SK-N-DZ (cell line): ENCODE measurements at regions not wholly inside any gene's neighbourhood (a gene's known extent, or its start where the extent isn't known, plus 50 kb on each side); places are given as distances from the start of the nearest gene placed in this dataset.
A peak's percentile ranks its signal among the peaks of the same experiment; 100 is the strongest.
"Not testable (repeated sequence)": the region's sequence is repeated elsewhere in the genome, so short reads cannot be mapped to it uniquely, and the experiment has no call there.

Experiments
- DNase-seq: peaks from one replicate; pipeline ENCODE4 v3.0.0-alpha.2; 2015; ENCODE audit warnings: low spot score

DNA sequence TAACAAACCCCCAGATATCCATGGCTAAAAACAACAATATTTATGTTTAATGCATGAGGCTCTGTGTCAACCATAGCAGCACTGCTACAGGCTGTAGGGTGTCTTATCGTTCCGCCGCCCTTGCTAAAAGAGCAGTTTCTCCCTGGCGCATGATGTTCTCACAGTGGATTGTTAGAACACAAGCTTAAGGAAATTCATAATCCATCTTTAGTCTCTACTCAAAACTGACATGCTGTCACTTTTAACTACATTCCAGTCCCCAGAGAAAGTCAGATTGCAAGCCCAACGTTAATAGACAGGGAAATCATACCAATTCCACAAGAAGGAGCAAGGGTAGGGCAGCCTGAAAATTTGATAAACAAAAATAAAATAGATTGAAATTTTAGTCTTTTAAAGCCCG is 1960.8 kb downstream of the PCDH7 start:
- DNase-seq, result no peak

DNA sequence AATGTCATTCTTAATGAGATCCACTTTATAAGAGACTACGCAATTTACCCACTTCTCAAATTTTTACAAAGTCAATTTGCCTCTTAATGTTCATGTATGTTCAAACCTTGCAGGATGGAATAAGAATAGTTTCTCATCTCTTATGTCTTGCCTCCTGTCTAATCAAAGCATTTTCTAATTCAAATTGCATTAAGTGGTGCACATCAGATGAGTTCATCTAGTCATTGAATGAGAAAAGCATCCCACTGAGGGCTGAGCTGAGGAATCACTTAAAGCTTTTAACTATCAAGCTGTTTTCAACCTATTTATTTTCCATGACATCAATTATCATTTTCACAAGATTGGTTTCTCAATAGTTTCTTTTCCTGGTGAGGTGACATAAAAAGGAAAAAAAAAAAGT is 1964.0 kb downstream of the PCDH7 start:
- DNase-seq, result no peak

DNA sequence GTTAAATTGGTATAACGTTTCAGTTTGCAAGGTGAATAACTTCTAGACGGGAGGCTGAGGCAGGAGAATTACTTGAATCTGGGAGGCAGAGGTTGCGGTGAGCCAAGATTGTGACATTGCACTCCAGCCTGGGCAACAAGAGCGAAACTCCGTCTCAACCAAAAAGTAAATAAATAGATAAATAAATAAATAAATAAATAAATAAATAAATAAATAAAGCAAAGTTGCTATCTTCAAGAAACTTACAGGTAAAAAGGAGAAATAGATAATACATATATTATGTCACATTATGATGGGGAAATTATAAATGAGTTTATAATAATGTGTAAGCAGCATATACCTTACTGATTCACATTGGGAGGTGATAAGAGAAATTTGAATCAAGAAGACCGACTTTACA is 1966.0 kb downstream of the PCDH7 start:
- DNase-seq, result no peak

DNA sequence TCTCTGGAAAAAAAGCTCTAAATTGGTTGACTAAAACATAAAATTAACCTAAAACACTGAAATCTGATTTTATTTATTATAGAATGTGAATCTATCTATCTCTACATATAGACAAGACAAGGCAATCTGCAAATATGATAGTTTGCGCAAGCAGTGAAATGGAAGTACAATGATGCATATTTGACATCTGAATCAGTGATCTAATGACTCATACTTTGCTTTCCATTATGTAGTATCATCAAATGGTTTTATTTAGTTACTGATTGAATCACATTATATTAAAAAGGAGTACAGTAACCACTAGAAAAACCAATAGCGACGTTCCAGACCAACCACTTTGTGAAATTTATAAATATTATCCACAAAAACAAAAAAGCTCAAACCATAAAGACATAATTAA is 1969.3 kb downstream of the PCDH7 start:
- DNase-seq, result no peak

DNA sequence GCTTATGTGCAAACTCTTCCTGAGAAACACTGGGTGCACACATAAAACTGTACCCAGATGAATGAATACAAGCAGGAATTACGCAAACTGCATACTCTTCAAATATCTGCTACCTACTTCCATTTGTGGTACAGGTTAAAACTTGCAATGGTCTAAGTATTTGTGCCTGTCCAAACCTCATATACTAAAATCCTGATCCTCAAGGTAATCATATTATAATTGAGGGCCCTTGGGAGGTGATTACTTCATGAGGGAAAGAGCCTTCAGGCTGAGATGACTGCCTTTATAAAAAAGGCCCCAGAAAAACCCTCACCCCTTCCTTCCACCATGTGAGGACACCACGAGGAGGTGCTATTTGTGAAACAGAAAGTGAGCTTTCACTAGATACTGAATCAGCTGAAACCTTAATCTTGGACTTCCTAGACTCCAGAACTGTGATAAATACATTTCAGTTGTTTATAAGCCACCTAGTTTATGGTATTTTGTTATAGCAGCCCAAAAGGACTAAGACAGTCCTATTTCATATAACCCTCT is 1977.2 kb downstream of the PCDH7 start:
- no peak for DNase-seq

DNA sequence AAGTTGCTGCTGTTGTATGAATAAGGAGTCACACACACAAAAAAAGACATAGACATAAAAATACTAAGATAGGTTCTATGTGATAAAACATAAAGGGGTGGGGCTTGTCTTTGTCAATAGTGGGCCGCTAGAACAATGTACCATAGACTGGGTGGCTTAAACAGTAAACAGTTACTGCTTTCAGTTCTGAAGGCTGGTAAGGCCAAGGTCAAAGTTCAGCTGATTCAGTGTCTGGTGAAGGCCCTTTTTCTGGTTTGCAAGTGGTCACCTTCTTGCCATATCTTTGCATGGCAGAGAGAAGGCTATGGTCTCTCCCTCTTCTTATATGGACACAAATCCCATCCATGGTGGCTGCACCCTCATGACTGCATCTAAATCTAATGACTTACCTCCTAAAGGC is 1980.7 kb downstream of the PCDH7 start:
- DNase-seq, result no peak

DNA sequence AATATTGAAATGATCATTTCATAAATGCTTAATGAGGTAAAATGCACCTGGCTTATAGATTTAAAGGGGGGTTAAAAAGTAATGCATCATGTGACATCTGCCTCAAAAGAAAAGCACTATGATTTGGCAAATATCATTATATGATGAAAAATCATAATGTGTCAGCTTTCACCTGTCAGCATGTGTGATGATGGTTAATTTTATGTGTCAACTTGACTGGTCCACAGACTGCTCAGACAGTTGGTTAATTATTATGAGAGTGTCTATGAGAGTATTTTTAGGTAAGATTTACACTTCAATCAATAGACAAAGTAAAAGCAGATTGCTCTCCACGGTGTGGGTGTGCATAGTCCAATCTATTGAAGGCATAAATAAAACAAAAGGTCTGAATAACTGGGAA is 1986.7 kb downstream of the PCDH7 start:
- DNase-seq, result no peak

DNA sequence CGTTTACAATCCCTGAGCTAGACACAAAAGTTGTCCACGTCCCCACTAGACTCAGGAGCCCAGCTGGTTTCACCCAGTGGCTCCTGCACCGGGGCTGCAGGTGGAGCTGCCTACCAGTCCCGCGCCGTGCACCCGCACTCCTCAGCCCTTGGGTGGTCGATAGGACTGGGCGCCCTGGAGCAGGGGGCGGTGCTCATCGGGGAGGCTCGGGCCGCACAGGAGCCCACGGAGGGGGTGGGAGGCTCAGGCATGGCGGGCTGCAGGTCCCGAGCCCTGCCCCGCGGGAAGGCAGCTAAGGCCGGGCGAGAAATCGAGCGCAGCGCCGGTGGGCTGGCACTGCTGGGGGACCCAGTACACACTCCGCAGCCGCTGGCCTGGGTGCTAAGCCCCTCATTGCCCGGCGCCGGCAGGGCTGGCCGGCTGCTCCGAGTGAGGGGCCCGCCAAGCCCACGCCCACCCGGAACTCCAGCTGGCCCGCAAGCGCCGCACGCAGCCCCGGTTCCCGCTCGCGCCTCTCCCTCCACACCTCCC is 1996.0 kb downstream of the PCDH7 start:
- DNase-seq, result not testable (repeated sequence)

DNA sequence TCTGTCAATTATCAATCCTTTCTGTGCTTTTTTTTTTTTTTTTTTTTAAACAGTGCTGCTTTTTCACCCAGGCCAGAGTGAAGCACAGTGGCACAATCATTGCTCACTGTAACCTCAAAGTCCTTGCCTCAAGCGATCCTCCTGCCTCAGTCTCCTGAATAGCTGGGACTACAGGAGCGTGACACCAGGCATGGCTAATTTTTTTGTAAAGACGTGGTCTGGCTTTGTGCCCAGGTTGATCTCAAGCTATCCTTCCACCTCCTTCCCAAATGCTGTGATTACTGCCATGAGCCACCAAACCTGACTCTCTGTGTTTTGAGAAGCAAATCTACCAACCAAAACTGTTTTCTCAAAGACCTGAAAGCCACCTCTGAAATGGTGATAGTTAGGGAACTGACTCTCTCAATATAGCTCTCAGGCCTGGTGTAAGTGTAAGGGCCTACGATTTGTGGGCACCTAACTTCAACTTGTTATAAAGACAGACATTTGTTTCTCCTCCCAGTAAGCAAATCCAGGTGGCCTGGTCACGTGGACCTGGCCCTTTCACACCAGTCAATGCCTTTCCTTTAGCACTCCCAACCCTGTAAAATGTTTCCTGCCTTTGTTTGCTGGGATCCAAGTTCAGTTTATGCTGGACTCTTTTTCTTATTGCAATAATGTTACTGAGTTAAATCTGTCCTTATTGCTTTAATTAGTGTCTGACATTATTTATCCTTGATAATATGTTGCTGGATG is 2015.9 kb downstream of the PCDH7 start:
- no peak for DNase-seq

DNA sequence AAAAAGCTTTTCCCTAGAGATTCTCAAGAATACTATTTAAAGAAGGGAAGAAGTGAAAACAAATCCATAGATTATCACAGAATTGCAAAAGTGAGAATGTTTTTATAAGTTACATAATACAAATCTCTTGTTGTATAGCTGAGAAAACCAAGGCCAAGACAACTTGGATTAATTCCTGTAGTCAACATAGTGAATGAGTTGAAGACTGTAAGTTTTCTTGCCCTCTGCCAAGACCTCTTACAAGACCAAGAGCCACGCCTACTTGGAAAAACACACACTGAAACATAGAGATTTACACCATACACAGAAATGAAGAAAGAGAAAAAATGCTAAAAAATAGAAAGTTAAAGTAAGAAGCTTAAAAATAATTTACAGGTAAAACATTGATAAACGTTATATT is 2024.0 kb downstream of the PCDH7 start:
- no peak for DNase-seq

DNA sequence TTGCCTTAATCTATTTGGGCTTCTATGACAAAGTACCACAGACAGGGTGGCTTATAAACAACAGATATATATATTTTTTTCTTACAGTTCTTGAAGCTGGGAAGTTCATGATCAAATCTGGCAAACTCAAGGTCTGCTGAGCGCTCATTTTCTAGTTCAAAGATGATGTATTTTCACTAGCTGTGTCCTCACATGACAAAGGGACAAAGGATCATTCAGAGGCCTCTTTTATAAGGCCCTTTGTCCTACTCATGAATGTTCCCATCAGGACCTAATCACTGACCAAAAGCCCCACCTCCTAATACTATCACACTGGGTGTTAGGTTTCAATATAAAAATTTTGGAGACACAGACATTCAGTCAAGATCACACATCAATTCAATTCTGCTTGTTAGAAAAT is 2025.2 kb downstream of the PCDH7 start:
- no peak for DNase-seq

DNA sequence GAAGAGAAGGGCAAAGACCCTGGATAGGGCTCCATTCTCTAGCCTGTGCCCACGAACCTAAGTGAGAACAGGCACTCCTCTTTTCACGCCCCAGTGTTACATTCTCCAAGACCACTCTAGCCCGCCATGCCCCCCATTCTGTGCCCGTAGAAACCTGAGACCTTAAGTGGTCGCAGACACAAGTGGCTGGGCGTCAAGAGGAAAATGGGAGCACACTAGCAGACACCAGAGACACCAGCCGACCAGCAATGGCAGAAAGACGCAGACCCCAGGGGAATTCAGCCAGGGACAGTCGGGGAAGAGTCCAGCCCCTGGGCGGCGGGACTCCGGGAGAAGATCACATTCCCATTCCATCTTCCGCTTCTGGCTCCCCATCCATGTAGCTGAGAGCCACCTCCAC is 2027.9 kb downstream of the PCDH7 start:
- no peak for DNase-seq

DNA sequence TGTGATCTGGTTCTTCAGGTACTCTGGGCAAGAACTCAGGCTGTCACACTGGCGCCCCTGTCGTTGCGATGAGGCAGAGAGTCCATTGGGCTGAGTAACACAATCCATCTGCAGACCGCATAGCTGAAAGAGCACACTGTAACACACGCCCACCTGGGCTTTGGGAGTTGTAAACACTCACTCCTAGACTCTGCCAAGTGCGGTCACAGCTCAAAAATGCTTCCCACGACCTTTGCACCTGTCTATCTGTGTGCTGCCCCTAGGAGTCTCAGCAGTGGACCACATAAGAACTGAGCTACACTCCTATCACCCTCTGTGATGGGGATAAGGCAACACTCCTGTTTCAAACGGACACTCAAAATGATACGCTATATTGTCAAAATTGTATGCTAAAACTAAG is 2028.3 kb downstream of the PCDH7 start:
- no peak for DNase-seq

DNA sequence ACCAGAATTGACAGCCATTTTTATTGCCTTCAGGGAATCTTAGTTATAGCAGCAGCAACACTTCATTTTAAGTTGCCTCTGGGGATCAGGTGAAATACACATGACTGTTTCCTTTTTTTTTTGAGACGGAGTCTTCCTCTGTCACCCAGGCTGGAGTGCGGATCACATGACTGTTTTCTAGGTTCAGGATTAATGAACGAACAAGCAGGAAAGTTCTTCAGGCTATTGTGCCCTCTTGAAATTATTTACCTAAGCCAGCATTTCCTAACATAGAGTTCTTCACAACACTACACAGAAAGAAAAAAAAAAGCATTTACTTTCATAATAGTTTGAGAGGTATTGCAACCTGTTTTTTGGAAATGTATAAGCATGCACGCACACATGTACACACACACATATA is 2032.8 kb downstream of the PCDH7 start:
- DNase-seq, result no peak

DNA sequence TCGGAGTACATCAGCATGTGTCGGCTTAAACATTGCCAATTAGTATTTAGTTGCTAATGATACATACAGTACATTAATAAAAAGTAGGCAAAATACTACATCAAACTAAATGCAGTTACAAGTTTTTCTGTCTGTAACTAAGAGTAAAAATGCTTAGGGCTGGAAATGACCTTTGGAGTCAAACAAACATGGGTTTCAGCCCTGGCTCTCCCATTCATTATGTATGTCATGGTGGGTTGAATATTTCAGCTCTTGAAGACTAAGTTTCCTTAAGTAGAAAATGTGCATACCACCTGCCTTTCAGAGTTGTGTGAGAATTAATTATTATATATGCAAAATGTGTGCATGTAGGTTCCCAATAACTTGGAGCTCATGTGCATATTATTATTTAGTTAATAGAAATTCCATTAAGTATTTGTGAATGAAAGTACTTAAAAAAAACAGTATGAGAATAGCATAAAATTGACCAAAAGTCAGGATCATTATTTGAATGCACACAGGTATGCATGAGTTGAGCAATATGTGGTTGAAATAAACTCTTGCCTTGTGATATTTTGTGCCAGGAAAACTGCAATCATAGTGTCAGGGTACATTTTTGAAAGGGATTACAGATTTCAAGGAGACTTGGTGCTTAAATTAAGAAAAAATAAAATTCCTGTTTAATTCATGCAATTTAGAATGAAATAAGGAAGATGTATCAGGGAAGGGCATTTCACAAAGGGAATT is 2048.7 kb downstream of the PCDH7 start:
- no peak for DNase-seq

DNA sequence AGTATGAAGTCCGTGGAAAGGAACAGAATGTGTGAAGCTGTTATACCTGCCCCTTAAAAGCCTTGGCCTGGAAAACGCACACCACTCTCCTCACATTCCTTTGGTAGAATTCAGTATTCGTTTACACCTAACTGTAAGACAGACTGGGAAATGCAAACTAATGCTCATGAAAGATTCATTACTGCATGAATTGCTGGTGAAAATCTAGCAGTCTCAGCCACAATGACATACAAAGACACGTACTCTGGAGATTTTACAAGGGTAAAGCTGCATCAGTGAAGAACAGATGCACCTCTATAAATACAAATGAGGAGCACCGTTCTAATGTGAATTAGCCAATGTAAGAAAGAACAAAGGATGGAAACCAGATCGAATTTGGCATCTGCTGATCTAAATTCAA is 2051.3 kb downstream of the PCDH7 start:
- no peak for DNase-seq

DNA sequence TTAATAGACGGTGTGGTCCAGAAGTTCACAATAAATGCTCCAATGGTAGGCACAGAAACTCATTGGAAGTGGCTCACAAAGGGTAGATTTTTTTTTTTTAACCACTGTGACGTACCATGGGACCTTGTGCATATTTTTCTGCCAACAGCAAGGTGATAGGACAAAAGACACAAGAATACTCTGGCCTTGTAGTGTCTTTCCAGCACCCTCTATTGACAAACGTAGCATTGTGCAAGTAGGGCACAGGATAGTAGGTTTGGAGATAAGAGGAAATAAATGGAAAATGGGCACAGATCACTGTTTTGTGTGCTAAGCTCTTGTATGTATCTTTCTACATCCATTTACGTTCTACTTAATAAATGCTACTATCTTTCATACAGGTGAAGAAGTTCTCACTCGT is 2054.9 kb downstream of the PCDH7 start:
- peak; percentile 38 for DNase-seq

DNA sequence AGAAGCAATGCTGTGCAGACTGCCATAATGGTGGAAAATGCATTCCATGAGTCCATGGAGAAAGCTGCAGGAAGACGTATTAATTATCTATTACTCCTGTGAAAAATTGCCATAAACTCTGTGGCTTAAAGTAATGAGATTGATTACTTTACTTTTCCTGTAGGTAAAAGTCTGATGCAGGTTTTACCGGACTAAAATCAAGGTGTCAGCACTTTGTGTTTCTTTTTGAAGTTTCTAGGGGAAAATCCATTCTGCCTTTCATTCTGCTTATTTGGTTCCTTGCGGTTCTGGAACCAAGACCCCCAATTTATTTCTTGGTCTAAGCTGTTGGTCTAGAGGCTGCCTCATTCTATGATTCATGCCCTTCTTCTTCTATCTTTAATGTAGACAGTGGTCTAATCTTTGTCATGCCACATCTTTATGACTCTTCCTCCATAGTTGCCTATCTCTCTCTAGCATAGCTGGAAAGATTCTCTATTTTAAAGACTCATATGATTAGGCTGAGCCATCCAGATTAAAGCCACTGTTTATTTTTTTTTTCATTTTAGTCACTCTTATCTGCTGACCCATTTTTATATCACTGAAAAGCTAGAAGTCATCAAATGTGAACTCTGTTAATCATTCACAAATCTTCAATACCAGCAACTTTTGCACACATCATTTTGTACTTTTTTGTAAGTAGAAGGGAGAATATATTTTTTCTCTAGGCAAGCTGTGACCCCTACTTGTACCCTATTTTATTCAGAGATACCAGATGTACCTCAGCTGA is 2056.4 kb downstream of the PCDH7 start:
- DNase-seq, result no peak

DNA sequence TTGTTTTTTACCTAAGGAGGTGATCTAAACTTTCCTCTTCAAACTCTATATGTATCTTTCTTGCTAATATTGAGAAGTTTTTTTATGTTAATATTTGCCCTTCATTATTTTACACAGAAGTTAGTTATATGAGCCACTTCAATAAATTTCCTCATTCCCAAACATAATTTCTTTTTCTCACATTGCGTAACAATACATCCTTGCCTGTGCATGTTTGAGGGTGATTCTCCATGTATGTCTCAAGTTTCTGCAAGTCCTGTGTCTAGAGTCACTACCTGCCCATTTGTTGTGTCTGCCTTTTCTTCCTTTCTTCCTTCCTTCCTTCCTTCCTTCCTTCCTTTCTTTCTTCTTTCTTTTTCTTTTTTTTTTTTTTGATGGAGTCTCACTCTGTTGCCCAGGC is 2057.9 kb downstream of the PCDH7 start:
- no peak for DNase-seq

DNA sequence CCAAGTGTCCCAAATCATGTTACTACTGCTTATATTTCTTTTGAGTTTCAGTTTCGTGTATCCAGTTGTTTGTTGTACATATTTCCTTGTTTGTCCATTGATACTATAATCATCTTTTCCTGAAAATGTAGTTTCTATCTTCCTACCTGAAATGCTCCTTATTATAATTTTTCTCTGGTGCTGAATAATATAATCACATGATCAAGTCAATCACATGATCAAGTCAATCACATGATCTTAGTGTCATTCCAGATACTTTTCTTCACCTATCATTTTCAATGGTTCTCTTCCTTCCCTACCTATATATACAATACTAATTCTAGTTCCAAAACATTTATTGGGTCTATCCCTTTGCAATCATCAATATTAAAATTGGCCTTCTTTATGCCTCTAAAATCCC is 2058.8 kb downstream of the PCDH7 start:
- DNase-seq, result no peak

DNA sequence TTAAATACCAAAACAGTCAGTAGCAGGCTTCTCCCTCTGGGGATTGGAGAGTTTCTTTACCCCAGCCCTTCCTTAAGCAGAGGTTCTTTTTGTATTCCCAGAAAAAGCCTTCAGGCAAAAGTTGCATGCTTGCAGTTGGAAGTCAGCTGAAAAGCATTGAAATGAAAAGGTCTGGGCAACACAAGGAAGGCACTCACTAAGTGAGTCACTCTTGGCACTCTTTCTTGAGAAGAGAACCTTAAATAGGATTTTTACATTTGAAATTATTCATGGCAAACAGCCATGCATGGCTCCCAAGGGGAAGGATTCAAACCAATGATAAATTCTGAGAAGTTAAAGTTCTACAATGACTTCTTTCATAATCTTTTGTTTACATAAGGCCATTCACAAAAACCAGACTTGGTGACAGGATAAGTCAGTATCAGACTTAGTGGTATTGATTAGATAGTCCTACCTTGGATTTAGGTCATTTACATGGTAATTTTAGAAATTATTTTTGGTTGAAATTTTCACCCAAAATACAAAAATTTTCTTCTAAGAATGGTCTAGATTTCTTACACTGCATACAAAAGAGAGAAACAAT is 2068.9 kb downstream of the PCDH7 start:
- DNase-seq, result no peak

DNA sequence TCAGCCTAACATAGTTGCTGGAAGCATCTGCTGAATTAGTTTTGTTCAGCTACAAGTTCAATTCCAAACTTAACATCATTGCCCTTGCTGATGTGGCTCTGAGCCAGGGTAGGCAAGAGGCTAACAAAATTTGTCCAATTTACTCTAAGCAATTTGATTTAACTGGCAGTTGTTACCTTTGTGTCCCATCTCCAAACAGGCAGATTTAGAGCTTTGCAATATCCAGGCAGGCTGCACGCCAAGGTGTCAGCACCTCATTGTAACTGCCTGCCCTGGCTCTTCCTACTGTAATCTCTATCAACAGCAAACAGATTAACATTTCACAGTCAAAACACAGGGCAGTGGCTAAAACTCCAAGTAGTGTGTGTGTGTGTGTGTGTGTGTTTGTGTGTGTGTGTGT is 2070.6 kb downstream of the PCDH7 start:
- peak; percentile 84 for DNase-seq
